ENCODE measurements at regions not wholly inside any gene's neighbourhood (a gene's known extent, or its start where the extent isn't known, plus 50 kb on each side); places are given as distances from the start of the nearest gene placed in this dataset.

DNA sequence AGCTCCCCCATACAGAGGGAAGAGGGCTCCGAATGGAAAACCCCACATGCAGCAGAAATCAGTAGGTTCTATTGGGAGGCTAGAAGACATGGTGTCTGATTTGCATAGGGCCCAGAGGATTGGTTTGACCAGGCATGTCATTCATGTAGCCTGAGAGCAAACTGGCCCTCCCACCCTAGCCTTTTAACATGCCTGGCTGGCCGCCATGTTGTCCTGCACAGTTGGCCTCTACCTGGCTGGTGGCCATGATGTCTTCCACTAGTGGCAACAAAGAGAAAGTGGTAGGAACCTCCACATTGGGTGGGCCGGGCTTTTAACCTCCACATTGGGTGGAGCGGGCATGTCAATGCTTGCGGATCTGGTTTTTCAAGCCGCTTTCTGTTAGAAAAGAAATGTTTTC is 312.1 kb downstream of the TAFA4 start:
- Histone ChIP-seq H3K27ac (ENCODE audit: low read depth, low read length, poor library complexity, severe bottlenecking) (no peak overlapping the region), H3K4me3 (ENCODE audit: low read depth, low read length, poor library complexity, severe bottlenecking) (no peak overlapping the region), H3K27me3 (replicated peaks; ENCODE audit: insufficient read depth, low read depth, low read length, poor library complexity) (no peaks in the 10 kb centered on the region), H3K36me3 (ENCODE audit: insufficient read depth, low read length, poor library complexity, severe bottlenecking) (no peaks in the 10 kb centered on the region), H3K4me1 (ENCODE audit: insufficient read depth, low read length, poor library complexity, severe bottlenecking) (no peaks in the 10 kb centered on the region), H3K9me3 (ENCODE audit: low read depth, low read length, poor library complexity, severe bottlenecking) (no peaks in the 10 kb centered on the region)
- DNase-seq (ENCODE audit: low spot score): no peak
- POLR2A ChIA-PET (ENCODE audit: low non-redundant PET): no interaction called here
- CTCF ChIA-PET: no interaction called here
- TF ChIP-seq EZH2 (IDR thresholded peaks at IDR 0.05; ENCODE audit: borderline replicate concordance, low read depth, low read length, poor library complexity, severe bottlenecking) (no peak), CTCF (conservative IDR thresholded peaks at IDR 0.05; ENCODE audit: low read depth, low read length) (no peak)
- BruUV-seq (replicated peaks): no TSS peak
- intact Hi-C loops (cut with micrococcal nuclease; ENCODE audit: unreplicated experiment): no loop called here

DNA sequence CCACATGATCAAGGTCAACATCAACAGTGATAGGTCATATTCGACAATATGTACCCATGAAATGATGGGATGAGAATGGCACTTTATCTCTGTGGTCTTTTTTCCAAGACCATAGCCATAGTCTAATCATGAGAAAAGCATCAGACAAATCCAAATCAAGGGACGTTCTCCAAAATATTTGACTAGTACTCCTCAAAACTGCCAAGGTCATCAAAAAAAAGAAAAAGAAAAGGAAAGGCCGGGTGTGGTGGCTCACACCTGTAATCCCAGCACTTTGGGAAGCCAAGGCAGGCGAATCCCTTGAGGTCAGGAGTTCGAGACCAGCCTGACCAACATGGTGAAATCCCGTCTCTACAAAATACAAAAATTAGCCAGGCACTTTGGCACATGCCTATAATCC is 318.3 kb downstream of the TAFA4 start:
- Histone ChIP-seq H3K36me3 (ENCODE audit: insufficient read depth, low read length, poor library complexity, severe bottlenecking) (no peaks in the 10 kb centered on the region), H3K27me3 (replicated peaks; ENCODE audit: insufficient read depth, low read depth, low read length, poor library complexity) (no peaks in the 10 kb centered on the region), H3K4me1 (ENCODE audit: insufficient read depth, low read length, poor library complexity, severe bottlenecking) (no peaks in the 10 kb centered on the region), H3K9me3 (ENCODE audit: low read depth, low read length, poor library complexity, severe bottlenecking) (no peaks in the 10 kb centered on the region), H3K27ac (ENCODE audit: low read depth, low read length, poor library complexity, severe bottlenecking) (no peak overlapping the region), H3K4me3 (ENCODE audit: low read depth, low read length, poor library complexity, severe bottlenecking) (no peak overlapping the region)
- intact Hi-C loops (cut with micrococcal nuclease; ENCODE audit: unreplicated experiment): no loop called here
- ChIA-PET POLR2A (ENCODE audit: low non-redundant PET) (no interaction called here), CTCF (no interaction called here)
- DNase-seq (ENCODE audit: low spot score): no peak
- no TSS peak for BruUV-seq (replicated peaks)
- TF ChIP-seq EZH2 (IDR thresholded peaks at IDR 0.05; ENCODE audit: borderline replicate concordance, low read depth, low read length, poor library complexity, severe bottlenecking) (no peak), CTCF (conservative IDR thresholded peaks at IDR 0.05; ENCODE audit: low read depth, low read length) (no peak)

- ChIA-PET CTCF (no interaction called here), POLR2A (ENCODE audit: low non-redundant PET) (no interaction called here)
- Histone ChIP-seq H3K27ac (ENCODE audit: low read depth, low read length, poor library complexity, severe bottlenecking) (no peak overlapping the region), H3K36me3 (ENCODE audit: insufficient read depth, low read length, poor library complexity, severe bottlenecking) (no peaks in the 10 kb centered on the region), H3K4me3 (ENCODE audit: low read depth, low read length, poor library complexity, severe bottlenecking) (no peak overlapping the region), H3K27me3 (replicated peaks; ENCODE audit: insufficient read depth, low read depth, low read length, poor library complexity) (no peaks in the 10 kb centered on the region), H3K9me3 (ENCODE audit: low read depth, low read length, poor library complexity, severe bottlenecking) (no peaks in the 10 kb centered on the region), H3K4me1 (ENCODE audit: insufficient read depth, low read length, poor library complexity, severe bottlenecking) (no peaks in the 10 kb centered on the region)
- DNase-seq (ENCODE audit: low spot score): no peak
- BruUV-seq (replicated peaks): no TSS peak
- no peak for TF ChIP-seq CTCF (conservative IDR thresholded peaks at IDR 0.05; ENCODE audit: low read depth, low read length)
- no peak for TF ChIP-seq EZH2 (IDR thresholded peaks at IDR 0.05; ENCODE audit: borderline replicate concordance, low read depth, low read length, poor library complexity, severe bottlenecking)
- intact Hi-C loops (cut with micrococcal nuclease; ENCODE audit: unreplicated experiment): no loop called here
These were observed 361.0 kb downstream of the TAFA4 start for GRCh38 chr3:68571321-68571720.
